Left lung (tissue), 4 donors: ENCODE measurements at regions not wholly inside any gene's neighbourhood (a gene's known extent, or its start where the extent isn't known, plus 50 kb on each side); places are given as distances from the start of the nearest gene placed in this dataset.

Source experiments
- ATAC-seq: fragments of 200-7000 bp; cut with Tn5 transposase; one replicate; pipeline ENCODE4 v1.9.1; 2020; ENCODE audit warnings: moderate library complexity
- DNase-seq, 4 donors: peaks; one replicate each; pipeline ENCODE4 v3.0.0-alpha.2; 2013 to 2020
- H3K27ac ChIP-seq, 2 donors: fragments of 200-600 bp; sonication (generic) in 1 of 2; one replicate each; pipeline versions ENCODE4 v1.5.0 to v1.8.0; 2020 to 2021
- H3K27me3 ChIP-seq, 2 donors: fragments of 200-600 bp; sonication (generic) in 1 of 2; one replicate each; pipeline versions ENCODE4 v1.5.0 to v1.8.0; 2020 to 2021
- H3K36me3 ChIP-seq, 2 donors: fragments of 200-600 bp; sonication (generic) in 1 of 2; one replicate each; pipeline versions ENCODE4 v1.5.0 to v1.8.0; 2020 to 2021
- H3K4me1 ChIP-seq, 2 donors: fragments of 200-600 bp; one replicate each; pipeline ENCODE4 v1.8.0; 2021
- H3K4me3 ChIP-seq, 2 donors: fragments of 200-600 bp; sonication (generic) in 1 of 2; one replicate each; pipeline versions ENCODE4 v1.5.0 to v1.8.0; 2020 to 2021; ENCODE audit warnings: mild to moderate bottlenecking in 1 of 2
- H3K9me3 ChIP-seq, 2 donors: fragments of 200-600 bp; sonication (generic) in 1 of 2; one replicate each; pipeline versions ENCODE4 v1.5.0 to v1.8.0; 2020 to 2021
- CTCF ChIP-seq, 2 donors: fragments of 200-600 bp; sonication (generic) in 1 of 2; IDR thresholded peaks; one replicate each; pipeline versions ENCODE4 v1.5.0 to v1.8.0; 2021; ENCODE audit warnings: antibody characterized with exemption in 2 of 2
- intact Hi-C, 2 donors: fragments of 100-400 bp; cut with DNase I; formaldehyde crosslinking; loops; one replicate each; pipeline versions ENCODE4 v1.11.2 to v1.14.2; 2022
- donor health status: DM: no; HTN: yes; CAD: no.
- donor health status: DM: no; HTN: no; CAD: no.

GRCh38 chr10:131757285-131758058 lies 143.3 kb upstream of the PPP2R2D start:
- Histone ChIP-seq H3K4me3 (no peak overlapping the region), H3K27me3 (peaks cover 0 to 9% of the 10 kb centered on the region in 2 donors), H3K36me3 (no peaks in the 10 kb centered on the region), H3K9me3 (no peaks in the 10 kb centered on the region), H3K27ac (no peak overlapping the region), H3K4me1 (no peaks in the 10 kb centered on the region)
- DNase-seq: no peak
- peak; percentile 77 for ATAC-seq
- no peak for TF ChIP-seq CTCF (IDR thresholded peaks at IDR 0.05)
- intact Hi-C loops: no loop called here

DNA sequence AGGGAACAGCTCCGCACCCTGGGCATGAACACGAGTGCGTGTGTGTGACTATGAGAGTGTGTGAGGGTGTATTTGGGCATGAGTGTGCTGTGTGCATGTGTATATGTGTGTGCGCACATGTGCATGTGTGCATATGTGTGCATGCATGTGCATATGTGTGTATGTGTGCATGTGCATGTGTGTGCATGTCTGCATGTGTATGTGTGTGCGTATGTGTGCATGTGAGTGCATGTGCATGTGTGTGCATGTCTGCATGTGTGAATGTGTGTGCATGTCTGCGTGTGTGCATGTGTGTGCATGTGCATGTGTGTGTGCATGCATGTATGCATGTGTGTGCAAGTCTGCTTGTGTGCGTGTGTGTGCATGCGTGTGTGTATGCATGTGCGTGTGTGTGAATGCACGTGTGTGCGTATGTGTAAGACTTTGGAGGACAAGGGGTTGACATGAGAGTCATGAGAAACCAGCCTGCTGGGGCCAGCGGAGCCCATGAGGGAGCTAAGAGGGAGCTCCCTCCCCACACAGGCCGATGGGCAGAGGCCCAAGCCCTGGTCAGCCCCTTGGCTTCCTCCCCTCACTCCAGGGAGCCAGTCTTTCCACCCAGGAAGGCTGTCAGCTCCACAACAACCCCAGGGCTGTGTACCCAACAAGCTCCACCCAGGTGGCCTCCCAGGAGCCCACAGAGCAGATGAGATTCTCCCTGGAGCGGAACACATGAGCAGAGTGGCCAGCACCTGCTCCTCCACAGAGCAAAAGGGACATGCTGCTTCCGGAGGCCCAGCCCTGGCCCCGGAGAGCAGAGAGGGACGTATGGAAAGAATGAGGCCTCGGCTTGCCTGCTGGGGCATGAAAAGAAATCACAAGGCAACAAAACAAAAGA lies 142.5 kb upstream of the PPP2R2D start:
- H3K36me3 ChIP-seq: no peaks in the 10 kb centered on the region
- no peak overlapping the region for H3K27ac ChIP-seq
- no peak overlapping the region for H3K4me3 ChIP-seq
- no peaks in the 10 kb centered on the region for H3K4me1 ChIP-seq
- peaks cover 0 to 17% of the 10 kb centered on the region in 2 donors for H3K27me3 ChIP-seq
- DNase-seq (no peak), ATAC-seq (no peak)
- intact Hi-C loops: no loop called here
- no peaks in the 10 kb centered on the region for H3K9me3 ChIP-seq
- no peak for TF ChIP-seq CTCF (IDR thresholded peaks at IDR 0.05)

DNA sequence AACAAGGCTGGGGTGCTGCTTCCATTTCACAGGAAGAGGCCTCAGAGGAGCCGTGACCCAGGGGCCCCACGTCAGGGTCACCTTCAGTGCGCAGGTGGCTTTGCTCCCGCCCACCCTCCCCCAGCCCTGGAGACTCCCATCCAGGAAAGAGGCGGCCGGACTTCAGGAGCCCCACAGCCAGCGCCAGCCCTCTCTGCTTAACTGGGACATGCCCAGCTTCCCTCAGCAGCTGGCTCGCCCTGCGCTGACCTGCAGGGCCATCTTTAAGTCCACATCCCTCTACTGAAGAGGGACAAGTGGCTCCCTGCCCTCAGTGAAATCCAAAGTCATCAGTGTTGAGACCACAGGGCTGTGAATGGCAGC lies 141.9 kb upstream of the PPP2R2D start:
- no peak for DNase-seq
- no peak for TF ChIP-seq CTCF (IDR thresholded peaks at IDR 0.05)
- Histone ChIP-seq H3K27me3 (peaks cover 0 to 22% of the 10 kb centered on the region in 2 donors), H3K4me3 (no peak overlapping the region), H3K27ac (no peak overlapping the region), H3K36me3 (no peaks in the 10 kb centered on the region), H3K4me1 (no peaks in the 10 kb centered on the region), H3K9me3 (no peaks in the 10 kb centered on the region)
- ATAC-seq: no peak
- intact Hi-C loops: no loop called here

GRCh38 chr10:131759347-131759746 lies 141.5 kb upstream of the PPP2R2D start:
- TF ChIP-seq CTCF (IDR thresholded peaks at IDR 0.05): no peak
- no peaks in the 10 kb centered on the region for H3K4me1 ChIP-seq
- no peak overlapping the region for H3K4me3 ChIP-seq
- DNase-seq (no peak), ATAC-seq (no peak)
- H3K9me3 ChIP-seq: no peaks in the 10 kb centered on the region
- no peak overlapping the region for H3K27ac ChIP-seq
- peaks cover 0 to 22% of the 10 kb centered on the region in 2 donors for H3K27me3 ChIP-seq
- intact Hi-C loops: no loop called here
- H3K36me3 ChIP-seq: no peaks in the 10 kb centered on the region
